HG02884 (cell line): ENCODE measurements at regions not wholly inside any gene's neighbourhood (a gene's known extent, or its start where the extent isn't known, plus 50 kb on each side); places are given as distances from the start of the nearest gene placed in this dataset.

ENCODE experiments used
- ATAC-seq: cut with Tn5 transposase; IDR thresholded peaks from one replicate; pipeline ENCODE4 v1.9.1; 2021; ENCODE audit warnings: mild to moderate bottlenecking, moderate library complexity; ENCODE audit not compliant: unreplicated experiment

DNA sequence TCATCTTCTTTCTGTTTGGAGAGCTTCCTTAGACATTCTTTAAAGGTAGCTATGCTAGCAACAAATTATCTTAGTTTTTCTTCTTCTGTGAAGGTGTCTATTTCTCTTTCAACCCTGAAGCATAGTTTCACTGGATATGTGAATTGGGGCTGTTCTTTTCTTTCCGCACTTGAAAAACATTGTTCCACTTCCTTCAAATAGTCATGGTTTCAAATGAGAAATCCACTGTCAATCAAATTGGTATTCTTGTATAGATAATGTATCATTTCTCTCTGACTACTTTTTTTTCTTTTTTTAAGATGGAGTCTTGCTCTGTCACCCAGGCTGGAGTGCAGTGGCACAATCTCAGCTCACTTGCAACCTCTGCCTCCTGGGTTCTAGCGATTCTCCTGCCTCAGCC lies 254.0 kb downstream of the ANAPC1 start:
- no peak for ATAC-seq

DNA sequence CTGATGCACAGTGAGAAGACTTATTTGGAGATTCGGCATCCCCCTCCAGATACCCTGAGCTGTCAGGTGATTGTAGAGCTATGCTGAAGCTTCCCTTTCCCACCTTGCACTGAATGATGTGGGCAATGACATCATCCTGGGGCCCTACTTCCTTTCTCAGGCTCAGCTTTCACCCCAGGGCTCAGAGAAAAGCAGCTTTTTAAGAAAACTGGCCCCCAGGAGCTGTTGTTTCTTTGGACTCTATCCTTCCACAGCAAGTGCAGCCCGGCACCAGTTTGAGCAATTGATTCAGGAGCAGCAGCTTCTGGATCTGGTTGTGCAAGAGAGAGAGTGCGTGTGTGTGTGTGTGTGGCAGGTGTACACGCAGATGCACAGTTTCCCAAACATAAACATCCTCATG lies 251.3 kb downstream of the ANAPC1 start:
- no peak for ATAC-seq

- ATAC-seq, result no peak
Measured at GRCh38 chr2:111633189-111633588, 250.8 kb downstream of the ANAPC1 start.

- no peak for ATAC-seq
Measured at GRCh38 chr2:111633643-111634042, 250.3 kb downstream of the ANAPC1 start.

GRCh38 chr2:111634050-111634794 lies 249.8 kb downstream of the ANAPC1 start:
- ATAC-seq, result no peak

GRCh38 chr2:111634995-111635538 lies 248.9 kb downstream of the ANAPC1 start:
- no peak for ATAC-seq

- ATAC-seq, result no peak
Measured at GRCh38 chr2:111636905-111637304, 247.1 kb downstream of the ANAPC1 start.

GRCh38 chr2:111638274-111638877 lies 245.6 kb downstream of the ANAPC1 start:
- ATAC-seq, result no peak

DNA sequence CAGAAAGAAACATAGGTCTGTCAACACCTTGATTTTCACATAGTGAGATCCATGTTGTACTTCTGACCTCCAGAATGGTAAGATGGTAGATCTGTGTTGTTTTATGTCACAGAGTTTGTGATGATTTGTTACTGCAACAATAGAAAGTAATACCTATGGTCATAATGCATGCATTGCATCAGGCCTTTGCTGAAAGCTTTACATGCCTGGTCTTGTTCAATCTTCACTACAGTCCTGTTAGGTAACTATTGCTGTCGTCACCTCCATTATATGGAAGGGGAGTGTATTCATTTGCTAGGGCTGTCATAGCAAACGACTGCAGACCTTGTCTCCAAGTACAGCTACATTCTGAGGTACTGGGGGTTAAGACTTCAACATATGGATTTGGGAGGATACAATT lies 243.5 kb downstream of the ANAPC1 start:
- ATAC-seq, result no peak

DNA sequence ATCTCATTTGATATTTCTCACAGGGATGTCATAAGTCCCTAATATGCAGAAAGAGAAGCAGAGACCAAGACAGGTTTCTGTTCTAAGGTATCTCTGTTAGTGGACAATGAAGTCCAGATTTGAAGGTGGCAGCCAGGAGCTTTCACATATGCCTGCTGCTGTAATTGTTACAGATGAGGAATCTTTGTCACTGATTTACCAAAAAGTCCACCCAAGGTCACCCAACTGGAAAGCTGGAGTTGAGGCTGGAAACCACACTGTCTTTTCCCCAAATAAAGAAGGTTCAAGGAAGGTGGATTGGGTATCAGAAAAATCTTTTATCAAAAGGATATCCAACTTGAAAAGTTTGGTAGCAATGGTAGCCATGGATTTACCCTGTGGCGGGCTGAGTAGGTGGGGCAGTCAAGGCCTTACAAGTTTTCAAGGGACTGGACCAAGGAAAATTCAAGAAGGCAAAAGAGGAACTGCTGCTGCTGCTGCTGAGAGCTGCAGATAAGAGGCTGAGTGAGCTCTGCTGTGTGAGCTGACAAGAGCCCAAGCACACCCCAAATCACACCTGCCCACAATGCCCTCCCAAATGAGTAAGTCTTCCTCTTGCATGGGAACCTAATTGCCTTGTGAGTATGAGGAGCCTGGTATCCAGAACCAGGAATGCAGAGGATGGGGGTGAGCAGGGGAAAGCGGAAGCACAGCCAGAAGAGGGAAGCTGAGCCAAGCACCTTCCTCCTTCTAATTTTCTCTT lies 241.2 kb downstream of the ANAPC1 start:
- no peak for ATAC-seq

- no peak for ATAC-seq
Measured at GRCh38 chr2:111643759-111644158, 240.2 kb downstream of the ANAPC1 start.

GRCh38 chr2:111647359-111647758 lies 236.6 kb downstream of the ANAPC1 start:
- no peak for ATAC-seq

DNA sequence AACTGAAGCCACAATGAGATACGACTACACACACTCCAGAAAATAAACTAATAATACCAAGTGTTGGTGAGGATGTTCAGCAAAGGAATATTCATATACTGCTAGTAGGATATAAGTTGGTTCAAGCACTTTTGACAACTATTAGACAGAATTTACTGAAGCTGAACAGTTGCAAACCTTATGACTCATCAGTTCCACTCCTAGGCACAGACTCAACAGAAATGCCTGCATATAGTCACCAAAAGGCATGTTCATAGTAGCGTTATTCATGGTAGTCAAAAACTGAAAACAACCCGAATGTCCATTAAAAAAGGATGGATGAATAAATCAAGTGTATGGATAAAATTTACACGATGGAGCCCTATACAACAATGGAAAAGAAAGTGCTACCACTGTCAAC lies 232.0 kb downstream of the ANAPC1 start:
- no peak for ATAC-seq

GRCh38 chr2:111652681-111653080 lies 231.3 kb downstream of the ANAPC1 start:
- no peak for ATAC-seq

- no peak for ATAC-seq
Measured at GRCh38 chr2:111653103-111653624, 230.8 kb downstream of the ANAPC1 start.

DNA sequence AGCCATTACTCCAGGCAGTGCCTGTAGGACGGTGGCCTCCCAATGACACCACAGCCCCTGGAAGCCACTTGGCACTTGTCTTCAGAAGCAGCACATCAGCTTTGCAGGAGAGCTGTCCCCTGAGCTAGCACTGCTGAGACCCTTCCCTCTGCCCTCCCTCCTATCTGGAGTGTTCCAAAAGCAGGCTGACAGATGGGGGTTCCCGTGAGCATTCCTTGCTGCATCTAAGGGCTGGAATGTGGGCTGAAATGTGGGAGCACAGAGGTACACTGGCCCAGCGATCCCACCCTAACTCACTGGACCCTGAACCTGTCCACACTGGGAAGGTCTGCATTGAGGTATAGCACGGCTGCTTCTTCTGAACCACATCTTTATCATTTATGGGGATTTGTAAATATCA lies 230.1 kb downstream of the ANAPC1 start:
- ATAC-seq, result no peak

- ATAC-seq, result no peak
Measured at GRCh38 chr2:111654829-111655228, 229.2 kb downstream of the ANAPC1 start.

DNA sequence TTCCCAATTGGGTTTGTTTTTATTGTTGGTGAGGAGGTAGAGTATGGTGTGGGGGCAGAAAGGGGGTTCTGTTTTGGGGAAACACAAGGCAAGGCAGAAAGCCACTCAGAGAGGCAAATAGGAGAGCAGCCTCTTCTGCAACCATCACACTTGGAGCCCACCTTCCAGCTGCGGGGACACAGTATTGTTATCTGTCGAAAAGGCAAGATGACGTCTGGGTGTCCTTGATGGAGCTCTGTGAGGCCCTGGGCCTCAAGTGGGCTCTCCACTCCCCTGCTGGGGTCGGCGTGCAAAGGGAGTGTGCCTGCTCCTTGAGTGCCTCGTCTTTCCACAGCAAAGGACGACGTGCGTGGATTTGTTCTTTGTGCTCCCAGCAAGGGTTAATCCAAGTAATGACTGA lies 227.6 kb downstream of the ANAPC1 start:
- no peak for ATAC-seq

- no peak for ATAC-seq
Measured at GRCh38 chr2:111656894-111657293, 227.1 kb downstream of the ANAPC1 start.

- ATAC-seq, result no peak
Measured at GRCh38 chr2:111657351-111657975, 226.5 kb downstream of the ANAPC1 start.
